ENCODE measurements at regions not wholly inside any gene's neighbourhood (a gene's known extent, or its start where the extent isn't known, plus 50 kb on each side); places are given as distances from the start of the nearest gene placed in this dataset.

- WGBS, 2 experiments (ENCODE audit: extremely low coverage in 1 of 2, insufficient coverage in 1 of 2, insufficient read length in 1 of 2, insufficient replicate concordance in 2 of 2, low coverage in 1 of 2, low lambda C conversion rate in 2 of 2, missing lambda C conversion rate in 1 of 2), result 86% methylated on average over 1 of the region's 1 CpG; no CpG with 5 or more reads in 1 of the 2 experiments
- no peak for FAIRE-seq
- no peak overlapping the region for H2AK5ac ChIP-seq (ENCODE audit: low read depth, low read length)
- peaks cover 0 to 5% (median 0%) of the 10 kb centered on the region in 4 experiments; a peak in 1 of 8 replicates for H3K36me3 ChIP-seq (ENCODE audit: control insufficient read depth in 2 of 4, insufficient read depth in 4 of 4, low read length in 3 of 4)
- H4K20me1 ChIP-seq (replicated peaks in 1 of 2; ENCODE audit: control insufficient read depth in 1 of 2, insufficient read depth in 2 of 2, low read length in 2 of 2), result no peaks in the 10 kb centered on the region
- ChIA-PET POLR2A (ENCODE audit: partially characterized antibody) (no interaction called here), CTCF (ENCODE audit: partially characterized antibody) (interaction anchor here (0.6 to 1.1 kb wide), 2 partner anchors 102 to 143 kb away, joined by 3 read pairs; no protein-coding TSS in a partner anchor)
- H3K79me1 ChIP-seq (ENCODE audit: low read depth, low read length), result no peaks in the 10 kb centered on the region
- H3K79me2 ChIP-seq (ENCODE audit: control insufficient read depth in 1 of 2, insufficient read depth in 2 of 2, low read length in 2 of 2), result peaks cover 0 to 19% of the 10 kb centered on the region in 2 experiments; a peak in 2 of 4 replicates
- H3K9me3 ChIP-seq (ENCODE audit: insufficient read depth in 2 of 2, low read depth in 1 of 2, low read length in 1 of 2), result no peaks in the 10 kb centered on the region
- no peak overlapping the region for H2BK5ac ChIP-seq (ENCODE audit: low read depth, low read length)
- no peak overlapping the region for H3K18ac ChIP-seq (ENCODE audit: extremely low read depth, low read length)
- no peak for DNase-seq (ENCODE audit: low read depth in 1 of 2, low spot score in 2 of 2)
- no peak overlapping the region for H3K23ac ChIP-seq (ENCODE audit: insufficient read length)
- H2BK120ac ChIP-seq (replicated peaks; ENCODE audit: low read depth, low read length), result no peak overlapping the region
- no peak overlapping the region for H3K4ac ChIP-seq (replicated peaks; ENCODE audit: insufficient read length, low read depth, low read length)
- H2BK12ac ChIP-seq (ENCODE audit: low read depth, low read length), result no peak overlapping the region
- H3K56ac ChIP-seq (replicated peaks; ENCODE audit: insufficient read length, low read depth, low read length), result no peak overlapping the region
- peaks cover 3 to 17% (median 7%) of the 10 kb centered on the region in 4 experiments; a peak in 6 of 7 replicates for H3K4me1 ChIP-seq (replicated peaks in 1 of 4; ENCODE audit: control insufficient read depth in 3 of 4, insufficient read depth in 4 of 4, low read length in 3 of 4)
- no peak overlapping the region for H4K8ac ChIP-seq (ENCODE audit: extremely low read depth, insufficient read depth, low read length)
- H3K14ac ChIP-seq (ENCODE audit: insufficient read length), result no peak overlapping the region
- H3K9ac ChIP-seq (replicated peaks in 1 of 4; ENCODE audit: extremely low read depth in 1 of 4, low read depth in 3 of 4, low read length in 3 of 4), result no peak overlapping the region
- H3K4me3 ChIP-seq (ENCODE audit: extremely low read depth in 1 of 4, insufficient read depth in 2 of 4, low read depth in 3 of 4, low read length in 4 of 4), result no peak overlapping the region
- H3K23me2 ChIP-seq (ENCODE audit: low read depth, low read length), result no peaks in the 10 kb centered on the region
- H2BK15ac ChIP-seq (ENCODE audit: low read length), result no peak overlapping the region
- H2BK20ac ChIP-seq (ENCODE audit: low read length), result no peak overlapping the region
- H3K27me3 ChIP-seq (replicated peaks in 1 of 4; ENCODE audit: control insufficient read depth in 3 of 4, extremely low read depth in 1 of 4, insufficient read depth in 3 of 4, low read length in 3 of 4), result no peaks in the 10 kb centered on the region
- H3K27ac ChIP-seq (ENCODE audit: low read depth, low read length), result no peak overlapping the region
- H3K4me2 ChIP-seq (ENCODE audit: insufficient read depth in 1 of 2, low read depth in 2 of 2, low read length in 2 of 2), result no peak overlapping the region
- H2AFZ ChIP-seq (ENCODE audit: low read length), result no peak overlapping the region
- H4K91ac ChIP-seq (replicated peaks; ENCODE audit: insufficient read length, low read length), result no peak overlapping the region
- no peak overlapping the region for H4K5ac ChIP-seq (ENCODE audit: insufficient read length, low read depth, low read length)
- TF ChIP-seq SP4 (IDR thresholded peaks at IDR 0.05; ENCODE audit: low read length) (no peak), BCL11A (IDR thresholded peaks at IDR 0.05; ENCODE audit: low read depth in 2 of 2, low read length in 2 of 2) (no peak), FOSL1 (IDR thresholded peaks at IDR 0.05; ENCODE audit: insufficient read depth, low read depth, low read length) (no peak), NANOG (IDR thresholded peaks at IDR 0.05; ENCODE audit: insufficient read depth, low read depth, low read length, poor library complexity, severe bottlenecking) (no peak), SUZ12 (IDR thresholded peaks at IDR 0.05; ENCODE audit: low read length) (no peak), JUND (IDR thresholded peaks at IDR 0.05; ENCODE audit: low read length) (no peak), CREB1 (IDR thresholded peaks at IDR 0.05) (no peak), POLR2A (IDR thresholded peaks at IDR 0.05; ENCODE audit: control extremely low read depth in 1 of 2, low read depth in 2 of 2, low read length in 2 of 2) (no peak), RAD21 (IDR thresholded peaks at IDR 0.05 in 1 of 2, conservative IDR thresholded peaks at IDR 0.05 in 1 of 2; ENCODE audit: low read depth in 2 of 2, low read length in 2 of 2) (no peak), SP2 (IDR thresholded peaks at IDR 0.05; ENCODE audit: low read length) (no peak), RXRA (IDR thresholded peaks at IDR 0.05; ENCODE audit: insufficient read depth, low read depth, low read length) (no peak)
- TF ChIP-seq, protein P1, sequence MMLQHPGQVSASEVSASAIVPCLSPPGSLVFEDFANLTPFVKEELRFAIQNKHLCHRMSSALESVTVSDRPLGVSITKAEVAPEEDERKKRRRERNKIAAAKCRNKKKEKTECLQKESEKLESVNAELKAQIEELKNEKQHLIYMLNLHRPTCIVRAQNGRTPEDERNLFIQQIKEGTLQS (IDR thresholded peaks at IDR 0.05; ENCODE audit: insufficient read depth, low read depth, low read length), result no peak
- TF ChIP-seq, protein P2, sequence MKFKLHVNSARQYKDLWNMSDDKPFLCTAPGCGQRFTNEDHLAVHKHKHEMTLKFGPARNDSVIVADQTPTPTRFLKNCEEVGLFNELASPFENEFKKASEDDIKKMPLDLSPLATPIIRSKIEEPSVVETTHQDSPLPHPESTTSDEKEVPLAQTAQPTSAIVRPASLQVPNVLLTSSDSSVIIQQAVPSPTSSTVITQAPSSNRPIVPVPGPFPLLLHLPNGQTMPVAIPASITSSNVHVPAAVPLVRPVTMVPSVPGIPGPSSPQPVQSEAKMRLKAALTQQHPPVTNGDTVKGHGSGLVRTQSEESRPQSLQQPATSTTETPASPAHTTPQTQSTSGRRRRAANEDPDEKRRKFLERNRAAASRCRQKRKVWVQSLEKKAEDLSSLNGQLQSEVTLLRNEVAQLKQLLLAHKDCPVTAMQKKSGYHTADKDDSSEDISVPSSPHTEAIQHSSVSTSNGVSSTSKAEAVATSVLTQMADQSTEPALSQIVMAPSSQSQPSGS (IDR thresholded peaks at IDR 0.05; ENCODE audit: low read length), result no peak
These were observed 195.4 kb downstream of the MACC1 start for GRCh38 chr7:20021831-20022230.

All from H1 (cell line).